Pancreas (tissue), 10 donors: ENCODE measurements at regions not wholly inside any gene's neighbourhood (a gene's known extent, or its start where the extent isn't known, plus 50 kb on each side); places are given as distances from the start of the nearest gene placed in this dataset.

Experiments used
- ATAC-seq, 4 donors: fragments of 200-7000 bp; cut with Tn5 transposase; one replicate each; pipeline versions ENCODE4 v1.8.0 to v1.9.1; 2020; ENCODE audit warnings: mild to moderate bottlenecking in 4 of 4, moderate library complexity in 4 of 4
- DNase-seq, 6 donors: peaks; one replicate each; pipeline ENCODE4 v3.0.0-alpha.2; 2020
- FAIRE-seq: peaks from 2 replicates; lab custom pipeline; 2012; peaks lifted over from hg19 to GRCh38; lab: Jason Lieb, UNC
- H3K27ac ChIP-seq, 4 donors: fragments of 200-600 bp; sonication (generic); 1 replicate in 3 of 4; 2 replicates in 1 of 4; pipeline versions ENCODE4 v1.5.0 to v1.8.0; 2020
- H3K27me3 ChIP-seq, 4 donors: fragments of 200-600 bp; one replicate each; pipeline ENCODE4 v1.8.0; 2021
- H3K36me3 ChIP-seq, 3 donors: fragments of 200-600 bp; sonication (generic) in 1 of 3; one replicate each; pipeline versions ENCODE4 v1.5.0 to v1.8.0; 2020 to 2021
- H3K4me1 ChIP-seq, 3 donors: fragments of 200-600 bp; one replicate each; pipeline ENCODE4 v1.8.0; 2021
- H3K4me3 ChIP-seq, 4 donors: fragments of 200-600 bp; sonication (generic) in 2 of 4; one replicate each; pipeline versions ENCODE4 v1.5.0 to v1.8.0; 2020 to 2021
- H3K9me3 ChIP-seq, 4 donors: fragments of 200-600 bp; one replicate each; pipeline ENCODE4 v1.8.0; 2021
- WGBS, 2 donors: extraction: QIAGEN DNeasy Blood & Tissue Kit; methylation state at CpG; one replicate each; pipeline ENCODE4 v1.1.7; 2013; 5-methylcytosine and 5-hydroxymethylcytosine counted together
- intact Hi-C, 3 donors: fragments of 100-400 bp; cut with DNase I; formaldehyde crosslinking; loops; one replicate each; pipeline versions ENCODE4 v1.11.1 to v1.14.2; 2022
- TF ChIP-seq, protein P1 (sequence below), 4 donors: fragments of 200-600 bp; sonication (generic) in 3 of 4; IDR thresholded peaks; one replicate each; pipeline versions ENCODE4 v1.5.0 to v1.8.0; 2021; ENCODE audit warnings: antibody characterized with exemption in 4 of 4
- donor health status: healthy with polysubstance abuse.
- donor health status: DM: no; HTN: no; CAD: no; lungs with moderate emphysema.
- donor health status: DM: no; HTN: no; CAD: no.
- donor health status: control.
- donor health status: control.
- donor health status: Bipolar disorder and iron deficiency.
- donor health status: DM: yes; HTN: yes; CAD: no.
- donor health status: DM: no; HTN: no; CAD: no.
- donor health status: DM: no; HTN: no; CAD: no.
- donor health status: DM: yes; HTN: yes; CAD: no.

DNA sequence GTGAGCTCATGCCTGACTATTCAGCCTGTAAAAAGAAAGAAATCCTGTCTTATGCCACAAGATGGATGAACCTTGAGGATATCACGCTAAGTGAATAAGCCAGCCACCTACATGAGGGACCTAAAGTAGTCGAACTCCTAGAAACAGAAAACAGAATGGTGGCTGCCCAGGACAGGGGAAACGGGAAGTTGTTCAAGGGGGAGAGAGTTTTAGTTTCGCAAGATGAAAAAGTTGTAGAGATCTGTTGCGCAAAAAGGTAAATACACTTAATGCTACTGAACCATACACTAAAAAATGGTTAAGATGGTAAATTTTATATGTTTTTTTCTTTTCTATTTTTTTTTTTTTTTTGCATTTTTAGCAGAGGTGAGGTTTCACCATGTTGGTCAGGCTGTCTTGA lies 74.1 kb upstream of the RALY start:
- intact Hi-C loops: no loop called here

DNA sequence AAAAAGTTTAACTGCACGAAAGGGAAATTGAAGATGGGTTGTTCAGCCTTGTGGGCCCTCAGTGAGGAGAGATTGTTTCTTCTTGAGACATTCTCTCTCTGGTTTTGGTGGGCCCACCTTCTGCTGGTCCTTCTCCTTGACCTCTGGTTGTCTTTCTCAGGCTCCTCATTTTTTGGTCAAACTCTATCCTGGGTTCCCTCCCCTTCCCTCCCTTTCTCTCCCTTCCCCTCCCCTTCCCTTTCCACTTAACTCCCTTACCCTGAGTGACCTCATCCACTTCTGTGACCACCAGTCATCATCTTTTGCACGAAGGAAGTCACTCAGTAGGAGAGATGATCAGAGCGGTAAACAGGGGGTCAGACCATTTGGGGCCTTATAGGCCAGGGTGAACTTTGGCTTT lies 71.5 kb upstream of the RALY start:
- Histone ChIP-seq H3K36me3 (no peaks in the 10 kb centered on the region), H3K27ac (no peak overlapping the region), H3K4me1 (no peaks in the 10 kb centered on the region), H3K9me3 (no peaks in the 10 kb centered on the region), H3K27me3 (no peaks in the 10 kb centered on the region), H3K4me3 (no peak overlapping the region)
- intact Hi-C loops: no loop called here
- ATAC-seq: no peak
- TF ChIP-seq, protein P1, sequence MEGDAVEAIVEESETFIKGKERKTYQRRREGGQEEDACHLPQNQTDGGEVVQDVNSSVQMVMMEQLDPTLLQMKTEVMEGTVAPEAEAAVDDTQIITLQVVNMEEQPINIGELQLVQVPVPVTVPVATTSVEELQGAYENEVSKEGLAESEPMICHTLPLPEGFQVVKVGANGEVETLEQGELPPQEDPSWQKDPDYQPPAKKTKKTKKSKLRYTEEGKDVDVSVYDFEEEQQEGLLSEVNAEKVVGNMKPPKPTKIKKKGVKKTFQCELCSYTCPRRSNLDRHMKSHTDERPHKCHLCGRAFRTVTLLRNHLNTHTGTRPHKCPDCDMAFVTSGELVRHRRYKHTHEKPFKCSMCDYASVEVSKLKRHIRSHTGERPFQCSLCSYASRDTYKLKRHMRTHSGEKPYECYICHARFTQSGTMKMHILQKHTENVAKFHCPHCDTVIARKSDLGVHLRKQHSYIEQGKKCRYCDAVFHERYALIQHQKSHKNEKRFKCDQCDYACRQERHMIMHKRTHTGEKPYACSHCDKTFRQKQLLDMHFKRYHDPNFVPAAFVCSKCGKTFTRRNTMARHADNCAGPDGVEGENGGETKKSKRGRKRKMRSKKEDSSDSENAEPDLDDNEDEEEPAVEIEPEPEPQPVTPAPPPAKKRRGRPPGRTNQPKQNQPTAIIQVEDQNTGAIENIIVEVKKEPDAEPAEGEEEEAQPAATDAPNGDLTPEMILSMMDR (IDR thresholded peaks at IDR 0.05): no peak
- no peak for FAIRE-seq
- no peak for DNase-seq
- WGBS, 2 donors: 75 to 84% methylated on average over 3 of the region's 3 CpGs

More for the DNA sequence above, 74.1 kb upstream of the RALY start:
- Histone ChIP-seq H3K4me1 (no peaks in the 10 kb centered on the region), H3K9me3 (no peaks in the 10 kb centered on the region), H3K27me3 (no peaks in the 10 kb centered on the region), H3K27ac (no peak overlapping the region), H3K36me3 (no peaks in the 10 kb centered on the region), H3K4me3 (no peak overlapping the region)
- ATAC-seq: no peak
- DNase-seq: no peak
- no peak for FAIRE-seq
- TF ChIP-seq, protein P1 (IDR thresholded peaks at IDR 0.05): no peak
- WGBS, 2 donors: 82 to 87% methylated on average over 5 of the region's 5 CpGs

DNA sequence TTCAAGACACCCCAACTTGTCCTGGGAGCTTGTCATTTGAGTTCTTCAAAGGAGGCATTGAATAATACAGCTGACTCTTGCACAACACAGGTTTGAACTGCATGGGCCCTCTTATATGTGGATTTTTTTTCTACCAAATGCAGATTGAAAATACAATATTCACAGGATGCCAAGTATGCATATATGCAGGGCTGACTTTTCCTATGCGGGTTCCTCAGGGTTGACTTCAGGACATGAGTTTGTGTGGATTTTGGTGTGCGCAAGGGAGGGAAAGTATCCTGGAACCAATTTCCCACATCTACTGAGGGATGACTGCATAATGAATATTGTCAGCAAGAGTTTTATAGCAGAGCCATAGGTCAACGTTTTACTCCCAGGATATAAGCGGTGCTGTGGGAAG lies 70.0 kb upstream of the RALY start:
- Histone ChIP-seq H3K9me3 (no peaks in the 10 kb centered on the region), H3K4me3 (no peak overlapping the region), H3K27me3 (no peaks in the 10 kb centered on the region), H3K27ac (no peak overlapping the region), H3K36me3 (no peaks in the 10 kb centered on the region), H3K4me1 (no peaks in the 10 kb centered on the region)
- 81 to 89% methylated on average over 4 of the region's 4 CpGs for WGBS, 2 donors
- FAIRE-seq: no peak
- TF ChIP-seq, protein P1 (IDR thresholded peaks at IDR 0.05): no peak
- intact Hi-C loops: no loop called here
- no peak for DNase-seq
- ATAC-seq: no peak

DNA sequence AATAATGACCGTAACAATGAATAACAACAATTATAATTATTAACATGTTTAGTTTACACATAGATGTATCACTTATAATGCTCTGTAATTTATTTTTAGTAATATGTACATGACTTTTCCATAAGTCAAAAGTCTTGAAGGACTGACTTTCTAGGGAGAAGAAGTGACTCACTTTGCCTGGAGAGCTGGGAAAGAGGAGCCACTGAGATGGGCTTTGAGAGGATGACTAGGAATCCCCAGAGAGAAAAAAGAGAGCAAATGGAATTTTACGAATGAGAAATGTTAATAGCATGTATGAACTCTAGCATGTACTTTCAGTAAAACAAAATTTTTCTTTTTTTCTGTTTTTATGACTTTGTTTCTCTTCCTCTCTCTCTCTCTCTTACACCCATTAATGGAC lies 67.8 kb upstream of the RALY start:
- FAIRE-seq: no peak
- ATAC-seq: no peak
- no peaks in the 10 kb centered on the region for H3K9me3 ChIP-seq
- H3K4me1 ChIP-seq: no peaks in the 10 kb centered on the region
- intact Hi-C loops: no loop called here
- TF ChIP-seq, protein P1 (IDR thresholded peaks at IDR 0.05): no peak
- no peak overlapping the region for H3K27ac ChIP-seq
- H3K27me3 ChIP-seq: no peaks in the 10 kb centered on the region
- WGBS, 2 donors: 77 to 83% methylated on average over 2 of the region's 2 CpGs
- H3K4me3 ChIP-seq: no peak overlapping the region
- no peak for DNase-seq
- no peaks in the 10 kb centered on the region for H3K36me3 ChIP-seq

DNA sequence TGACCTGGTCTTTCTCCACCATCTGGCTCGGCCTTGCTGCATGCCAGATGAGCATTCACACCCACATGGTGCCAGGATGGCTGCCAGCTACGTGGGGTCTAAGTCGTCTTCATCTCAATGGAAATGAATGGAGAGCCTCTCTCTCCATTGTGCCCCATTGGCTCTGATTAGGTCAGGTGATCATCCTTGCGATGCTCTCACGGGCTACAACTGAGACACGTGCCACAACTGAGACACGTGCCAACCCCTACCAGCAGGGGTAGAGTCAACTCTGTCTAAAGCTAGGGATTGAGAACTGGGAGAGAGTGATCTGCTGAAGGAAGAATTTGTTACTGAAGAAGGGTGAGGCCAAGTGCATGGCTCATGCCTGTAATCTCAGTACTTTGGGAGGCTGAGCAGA lies 67.3 kb upstream of the RALY start:
- TF ChIP-seq, protein P1 (IDR thresholded peaks at IDR 0.05): no peak
- no peaks in the 10 kb centered on the region for H3K27me3 ChIP-seq
- FAIRE-seq (no peak), ATAC-seq (no peak), DNase-seq (no peak)
- no peak overlapping the region for H3K27ac ChIP-seq
- WGBS, 2 donors: 86 to 87% methylated on average over 7 of the region's 7 CpGs
- H3K9me3 ChIP-seq: no peaks in the 10 kb centered on the region
- no peaks in the 10 kb centered on the region for H3K4me1 ChIP-seq
- no peak overlapping the region for H3K4me3 ChIP-seq
- intact Hi-C loops: no loop called here
- H3K36me3 ChIP-seq: no peaks in the 10 kb centered on the region
